WTC11 (cell line): ENCODE measurements at regions not wholly inside any gene's neighbourhood (a gene's known extent, or its start where the extent isn't known, plus 50 kb on each side); places are given as distances from the start of the nearest gene placed in this dataset.

Experiments
- ATAC-seq: fragments of 200-7000 bp; cut with Tn5 transposase; 2 replicates; pipeline ENCODE4 v1.10.0; 2021; ENCODE audit warnings: mild to moderate bottlenecking, moderate library complexity
- CTCF ChIA-PET: fragments of 300-600 bp; sonication (Branson Sonifier 250); formaldehyde crosslinking; loops from one replicate; lab custom pipeline; 2021; ENCODE audit warnings: antibody characterized with exemption; lab: Charles Lee
- POLR2A ChIA-PET: fragments of 350-600 bp; sonication (Branson Sonifier 250); formaldehyde crosslinking; loops from one replicate; lab custom pipeline; 2021; ENCODE audit warnings: antibody characterized with exemption; lab: Charles Lee
- DNase-seq: peaks from one replicate; pipeline ENCODE4 v3.0.0; 2021; ENCODE audit warnings: low spot score
- H3K27ac Mint-ChIP-seq: 2 replicates; pipeline ENCODE4 v1.8.0; 2021; ENCODE audit warnings: mixed read lengths
- H3K27me3 Mint-ChIP-seq: 2 replicates; pipeline ENCODE4 v1.8.0; 2021; ENCODE audit warnings: low read depth, mild to moderate bottlenecking, moderate library complexity, mixed read lengths
- H3K36me3 Mint-ChIP-seq: 2 replicates; pipeline ENCODE4 v1.8.0; 2021; ENCODE audit warnings: mixed read lengths
- H3K4me1 Mint-ChIP-seq: 2 replicates; pipeline ENCODE4 v1.8.0; 2022; ENCODE audit warnings: mixed read lengths
- H3K4me3 Mint-ChIP-seq: 2 replicates; pipeline ENCODE4 v1.8.0; 2021; ENCODE audit warnings: mild to moderate bottlenecking, moderate library complexity, mixed read lengths
- H3K9me3 Mint-ChIP-seq: 2 replicates; pipeline ENCODE4 v1.8.0; 2021; ENCODE audit warnings: mixed read lengths
- AR ChIP-seq: fragments of 250-450 bp; sonication (Bioruptor Pico); IDR thresholded peaks from 2 replicates; pipeline ENCODE4 v1.9.0; 2021; ENCODE audit warnings: mild to moderate bottlenecking
- ARID4B ChIP-seq: sonication (generic); formaldehyde crosslinking; IDR thresholded peaks from 2 replicates; pipeline ENCODE4 v1.8.0; 2023; ENCODE audit warnings: missing genetic modification reagents, mild to moderate bottlenecking, borderline replicate concordance
- ATF6 ChIP-seq: sonication (generic); formaldehyde crosslinking; IDR thresholded peaks from 2 replicates; pipeline ENCODE4 v1.8.1; 2023; ENCODE audit warnings: mild to moderate bottlenecking, missing genetic modification reagents
- E2F5 ChIP-seq: sonication (generic); formaldehyde crosslinking; IDR thresholded peaks from 2 replicates; pipeline ENCODE4 v1.8.1; 2022; ENCODE audit warnings: mild to moderate bottlenecking, moderate library complexity, missing genetic modification reagents
- FOXP1 ChIP-seq: sonication (generic); formaldehyde crosslinking; IDR thresholded peaks from 2 replicates; pipeline ENCODE4 v1.8.0; 2022; ENCODE audit warnings: missing genetic modification reagents, mild to moderate bottlenecking, moderate library complexity, borderline replicate concordance
- HMGA2 ChIP-seq: fragments of 250-450 bp; sonication (Bioruptor Pico); IDR thresholded peaks from 2 replicates; pipeline ENCODE4 v1.4.0; 2021; ENCODE audit warnings: mild to moderate bottlenecking, moderate library complexity
- MAX ChIP-seq: sonication (generic); formaldehyde crosslinking; IDR thresholded peaks from 2 replicates; pipeline ENCODE4 v1.8.0; 2022; ENCODE audit warnings: mild to moderate bottlenecking, missing genetic modification reagents
- MYBL2 ChIP-seq: sonication (generic); formaldehyde crosslinking; IDR thresholded peaks from 2 replicates; pipeline ENCODE4 v1.8.1; 2023; ENCODE audit warnings: mild to moderate bottlenecking, moderate library complexity, missing genetic modification reagents
- RORB ChIP-seq: fragments of 250-450 bp; sonication (Bioruptor Pico); IDR thresholded peaks from 2 replicates; pipeline ENCODE4 v1.9.0; 2021; ENCODE audit warnings: mild to moderate bottlenecking
- SP1 ChIP-seq: sonication (generic); formaldehyde crosslinking; conservative IDR thresholded peaks from 2 replicates; pipeline ENCODE4 v1.8.1; 2022; ENCODE audit warnings: missing genetic modification reagents
- TEAD1 ChIP-seq: sonication (generic); formaldehyde crosslinking; IDR thresholded peaks from 2 replicates; pipeline ENCODE4 v1.8.0; 2022; ENCODE audit warnings: mild to moderate bottlenecking, missing genetic modification reagents
- ZBTB43 ChIP-seq: sonication (generic); formaldehyde crosslinking; IDR thresholded peaks from 2 replicates; pipeline ENCODE4 v1.8.1; 2023; ENCODE audit warnings: mild to moderate bottlenecking, missing genetic modification reagents
- ZMAT4 ChIP-seq: fragments of 250-450 bp; sonication (Bioruptor Pico); IDR thresholded peaks from 2 replicates; pipeline ENCODE4 v1.9.0; 2021; ENCODE audit warnings: mild to moderate bottlenecking
- ZNF317 ChIP-seq: sonication (generic); formaldehyde crosslinking; IDR thresholded peaks from 2 replicates; pipeline ENCODE4 v1.8.1; 2023; ENCODE audit warnings: low read depth, mild to moderate bottlenecking, moderate library complexity, missing genetic modification reagents, borderline replicate concordance

GRCh38 chr19:31427857-31428256 is 78.6 kb upstream of the TSHZ3 start:
- ATAC-seq (no peak), DNase-seq (no peak)
- Mint-ChIP-seq H3K36me3 (no peaks in the 10 kb centered on the region), H3K27me3 (peaks cover 8% of the 10 kb centered on the region), H3K4me1 (peaks cover 25% of the 10 kb centered on the region), H3K4me3 (no peak overlapping the region), H3K27ac (no peak overlapping the region), H3K9me3 (peaks cover 18% of the 10 kb centered on the region; the same call in 1 of the 2 replicates)
- POLR2A ChIA-PET: no interaction called here
- TF ChIP-seq MYBL2 (no peak), ZBTB43 (CRISPR knock-in tag) (no peak), RORB (CRISPR knock-in tag) (no peak), SP1 (CRISPR knock-in tag) (no peak), FOXP1 (no peak), ARID4B (CRISPR knock-in tag) (no peak), ZMAT4 (no peak), ZNF317 (CRISPR knock-in tag) (no peak), ATF6 (CRISPR knock-in tag) (no peak), AR (CRISPR knock-in tag) (no peak), E2F5 (CRISPR knock-in tag) (no peak), MAX (CRISPR knock-in tag) (no peak), HMGA2 (CRISPR knock-in tag) (no peak), TEAD1 (CRISPR knock-in tag) (no peak)
- CTCF ChIA-PET: no interaction called here
